ENCODE measurements at regions not wholly inside any gene's neighbourhood (a gene's known extent, or its start where the extent isn't known, plus 50 kb on each side); places are given as distances from the start of the nearest gene placed in this dataset.

DNA sequence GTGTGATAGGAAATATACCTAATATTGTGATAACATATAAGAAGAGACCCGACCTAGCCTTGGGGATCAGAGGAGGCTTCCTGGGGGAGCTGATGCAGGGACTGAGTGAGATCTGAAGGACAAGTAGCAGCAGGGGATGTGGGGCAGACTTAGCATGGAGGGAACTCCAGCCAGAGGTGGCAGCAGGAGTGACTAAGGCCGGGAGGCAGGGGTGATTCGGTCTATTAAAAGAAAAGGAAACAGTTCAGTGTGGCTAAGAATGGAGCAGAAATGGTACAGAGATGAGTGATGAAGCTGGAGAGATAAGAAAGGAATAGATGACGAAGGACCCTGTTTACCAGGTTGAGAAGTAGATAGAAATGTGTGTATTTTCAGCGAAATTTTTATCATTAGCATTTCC is 408.8 kb downstream of the ENC1 start:
- TF ChIP-seq, protein P1, sequence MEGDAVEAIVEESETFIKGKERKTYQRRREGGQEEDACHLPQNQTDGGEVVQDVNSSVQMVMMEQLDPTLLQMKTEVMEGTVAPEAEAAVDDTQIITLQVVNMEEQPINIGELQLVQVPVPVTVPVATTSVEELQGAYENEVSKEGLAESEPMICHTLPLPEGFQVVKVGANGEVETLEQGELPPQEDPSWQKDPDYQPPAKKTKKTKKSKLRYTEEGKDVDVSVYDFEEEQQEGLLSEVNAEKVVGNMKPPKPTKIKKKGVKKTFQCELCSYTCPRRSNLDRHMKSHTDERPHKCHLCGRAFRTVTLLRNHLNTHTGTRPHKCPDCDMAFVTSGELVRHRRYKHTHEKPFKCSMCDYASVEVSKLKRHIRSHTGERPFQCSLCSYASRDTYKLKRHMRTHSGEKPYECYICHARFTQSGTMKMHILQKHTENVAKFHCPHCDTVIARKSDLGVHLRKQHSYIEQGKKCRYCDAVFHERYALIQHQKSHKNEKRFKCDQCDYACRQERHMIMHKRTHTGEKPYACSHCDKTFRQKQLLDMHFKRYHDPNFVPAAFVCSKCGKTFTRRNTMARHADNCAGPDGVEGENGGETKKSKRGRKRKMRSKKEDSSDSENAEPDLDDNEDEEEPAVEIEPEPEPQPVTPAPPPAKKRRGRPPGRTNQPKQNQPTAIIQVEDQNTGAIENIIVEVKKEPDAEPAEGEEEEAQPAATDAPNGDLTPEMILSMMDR (IDR thresholded peaks at IDR 0.05): no peak
- no peak for TF ChIP-seq EZH2 (IDR thresholded peaks at IDR 0.05)
